GM12878 (cell line): ENCODE measurements at regions not wholly inside any gene's neighbourhood (a gene's known extent, or its start where the extent isn't known, plus 50 kb on each side); places are given as distances from the start of the nearest gene placed in this dataset.

Experiments used
- ATAC-seq: fragments of 200-7000 bp; cut with Tn5 transposase; 3 replicates; pipeline ENCODE4 v1.9.1; 2020; ENCODE audit warnings: mild to moderate bottlenecking, moderate library complexity
- BruUV-seq: library from RNA; stranded (reverse); fragments of 400-500 nt; replicated peaks from 2 replicates; lab custom pipeline; 2021; lab: Mats Ljungman, UMichigan
- CTCF ChIA-PET: fragments of 300-600 bp; sonication (Branson Sonifier 250); formaldehyde crosslinking; extraction: SDS; loops from one replicate; lab custom pipeline; 2021; ENCODE audit warnings: inconsistent platforms; lab: Yijun Ruan, JAX
- POLR2A ChIA-PET: fragments of 350-600 bp; formaldehyde crosslinking; extraction: SDS; loops from one replicate; lab custom pipeline; 2021; ENCODE audit warnings: inconsistent platforms; lab: Charles Lee
- RAD21 ChIA-PET: fragments of 300-600 bp; sonication (Branson Sonifier 250); formaldehyde crosslinking; loops from one replicate; lab custom pipeline; 2023; ENCODE audit warnings: antibody characterized with exemption; ENCODE audit not compliant: unreplicated experiment; lab: Charles Lee
- SMC1A ChIA-PET: fragments of 300-600 bp; sonication (Branson Sonifier 250); formaldehyde crosslinking; loops from one replicate; lab custom pipeline; 2023; ENCODE audit not compliant: unreplicated experiment, uncharacterized antibody; lab: Charles Lee
- DNase-seq: peaks from one replicate; pipeline ENCODE4 v3.0.0-alpha.2; 2011; ENCODE audit warnings: low read depth, low spot score
- FAIRE-seq: peaks from 3 replicates; lab custom pipeline; 2011; peaks lifted over from hg19 to GRCh38; lab: Jason Lieb, UNC
- H2AFZ ChIP-seq: 2 replicates; pipeline ENCODE4 v1.6.0; 2011; ENCODE audit warnings: low read depth, low read length, control low read depth; ENCODE audit not compliant: control insufficient read depth
- H3K27ac ChIP-seq: 2 replicates; pipeline ENCODE4 v1.5.1; 2011; ENCODE audit warnings: control low read depth; ENCODE audit not compliant: control insufficient read depth, insufficient read depth
- H3K27me3 ChIP-seq, 2 experiments: replicated peaks in 1 of 2; 2 replicates each; pipeline versions ENCODE4 v1.6.0 to v1.6.1; 2011; ENCODE audit warnings: low read length in 1 of 2; ENCODE audit not compliant: control insufficient read depth in 2 of 2, insufficient read depth in 2 of 2
- H3K36me3 ChIP-seq, 2 experiments: 2 replicates each; pipeline ENCODE4 v1.5.1; 2011; ENCODE audit warnings: low read length in 1 of 2; ENCODE audit not compliant: control insufficient read depth in 2 of 2, insufficient read depth in 2 of 2
- H3K4me1 ChIP-seq: 2 replicates; pipeline ENCODE4 v1.6.1; 2011; ENCODE audit warnings: mild to moderate bottlenecking, low read length, moderate library complexity, mixed read lengths; ENCODE audit not compliant: control insufficient read depth, insufficient read depth
- H3K4me2 ChIP-seq: 2 replicates; pipeline ENCODE4 v1.6.0; 2011; ENCODE audit warnings: control low read depth; ENCODE audit not compliant: control insufficient read depth, insufficient read depth
- H3K4me3 ChIP-seq: fragments of 200-600 bp; sonication (generic); 2 replicates; pipeline ENCODE4 v1.5.1; 2016
- H3K79me2 ChIP-seq: 2 replicates; pipeline ENCODE4 v1.6.0; 2011; ENCODE audit warnings: low read length; ENCODE audit not compliant: control insufficient read depth, insufficient read depth
- H3K9ac ChIP-seq: 2 replicates; pipeline ENCODE4 v1.8.0; 2011; ENCODE audit warnings: low read length, control low read depth, mixed read lengths; ENCODE audit not compliant: control insufficient read depth, insufficient read depth
- H3K9me3 ChIP-seq: replicated peaks from 3 replicates; pipeline ENCODE4 v1.5.1; 2011; ENCODE audit warnings: mild to moderate bottlenecking, low read length; ENCODE audit not compliant: control insufficient read depth, insufficient read depth
- H4K20me1 ChIP-seq: 2 replicates; pipeline ENCODE4 v1.6.0; 2011; ENCODE audit not compliant: control insufficient read depth, insufficient read depth
- ELK1 ChIP-seq: IDR thresholded peaks from 2 replicates; pipeline ENCODE4 v1.6.1; 2012; ENCODE audit warnings: low read depth, low read length, improper control_type of control experiment
- IRF4 ChIP-seq: IDR thresholded peaks from 2 replicates; pipeline ENCODE4 v1.6.1; 2011; ENCODE audit warnings: low read depth, low read length
- JUNB ChIP-seq: IDR thresholded peaks from 2 replicates; pipeline ENCODE4 v1.6.1; 2016; ENCODE audit warnings: antibody characterized with exemption, mild to moderate bottlenecking
- MYB ChIP-seq: fragments of 150-350 bp; IDR thresholded peaks from 2 replicates; pipeline ENCODE4 v1.6.1; 2014; ENCODE audit warnings: mild to moderate bottlenecking, low read depth, low read length, borderline replicate concordance
- PAX5 ChIP-seq: IDR thresholded peaks from 2 replicates; pipeline ENCODE4 v1.6.1; 2011; ENCODE audit warnings: low read depth, low read length, borderline replicate concordance
- RFX5 ChIP-seq: IDR thresholded peaks from 2 replicates; pipeline ENCODE4 v1.6.1; 2011; ENCODE audit warnings: low read depth, low read length, improper control_type of control experiment
- SMAD1 ChIP-seq: fragments of 450-650 bp; IDR thresholded peaks from 2 replicates; pipeline ENCODE4 v1.6.1; 2018; ENCODE audit warnings: mild to moderate bottlenecking, low read depth; ENCODE audit not compliant: partially characterized antibody
- SP1 ChIP-seq: IDR thresholded peaks from one replicate; pipeline ENCODE4 v1.6.1; 2011; ENCODE audit warnings: low read depth, low read length
- SREBF2 ChIP-seq: IDR thresholded peaks from 2 replicates; pipeline ENCODE4 v1.6.1; 2012; ENCODE audit warnings: mild to moderate bottlenecking, low read length
- ZSCAN29 ChIP-seq: fragments of 450-650 bp; IDR thresholded peaks from 2 replicates; pipeline ENCODE4 v1.6.1; 2017; ENCODE audit warnings: mild to moderate bottlenecking, moderate library complexity
- WGBS: methylation state at CpG from one replicate; pipeline ENCODE4 v1.1.6; 2016; ENCODE audit warnings: low lambda C conversion rate; ENCODE audit not compliant: insufficient replicate concordance, insufficient coverage; ENCODE audit errors: missing lambda C conversion rate; 5-methylcytosine and 5-hydroxymethylcytosine counted together
- in situ Hi-C: fragments of 300-500 bp; cut with MboI; formaldehyde crosslinking; loops from 9 replicates; pipeline ENCODE4 v1.14.3; 2018; ENCODE audit warnings: mixed read lengths
- intact Hi-C: fragments of 100-400 bp; cut with micrococcal nuclease; formaldehyde crosslinking; loops from one replicate; pipeline ENCODE4 v1.14.2; 2022; ENCODE audit not compliant: unreplicated experiment
- TF ChIP-seq, protein P1 (sequence below): fragments of 450-650 bp; IDR thresholded peaks from 2 replicates; pipeline ENCODE4 v1.6.1; 2014; ENCODE audit warnings: mild to moderate bottlenecking

GRCh38 chr20:51236421-51236820, 213.5 kb upstream of the KCNG1 start:
- no peaks in the 10 kb centered on the region for H3K79me2 ChIP-seq
- no peak overlapping the region for H3K27ac ChIP-seq
- no peaks in the 10 kb centered on the region for H3K36me3 ChIP-seq
- no peak for ATAC-seq
- BruUV-seq: no TSS peak
- WGBS: 83% methylated on average over 2 of the region's 2 CpGs
- ChIA-PET POLR2A (no interaction called here), RAD21 (no interaction called here), SMC1A (no interaction called here), CTCF (no interaction called here)
- H3K4me1 ChIP-seq: no peaks in the 10 kb centered on the region
- TF ChIP-seq MYB (no peak), SMAD1 (no peak), JUNB (no peak), SP1 (no peak), ZSCAN29 (no peak), PAX5 (no peak), SREBF2 (no peak), ELK1 (no peak), IRF4 (no peak), RFX5 (no peak)
- TF ChIP-seq, protein P1, sequence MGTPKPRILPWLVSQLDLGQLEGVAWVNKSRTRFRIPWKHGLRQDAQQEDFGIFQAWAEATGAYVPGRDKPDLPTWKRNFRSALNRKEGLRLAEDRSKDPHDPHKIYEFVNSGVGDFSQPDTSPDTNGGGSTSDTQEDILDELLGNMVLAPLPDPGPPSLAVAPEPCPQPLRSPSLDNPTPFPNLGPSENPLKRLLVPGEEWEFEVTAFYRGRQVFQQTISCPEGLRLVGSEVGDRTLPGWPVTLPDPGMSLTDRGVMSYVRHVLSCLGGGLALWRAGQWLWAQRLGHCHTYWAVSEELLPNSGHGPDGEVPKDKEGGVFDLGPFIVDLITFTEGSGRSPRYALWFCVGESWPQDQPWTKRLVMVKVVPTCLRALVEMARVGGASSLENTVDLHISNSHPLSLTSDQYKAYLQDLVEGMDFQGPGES: no peak
- no peak for DNase-seq
- intact Hi-C loops (no loop called here), in situ Hi-C loops (no loop called here)
- no peak overlapping the region for H2AFZ ChIP-seq
- H3K9me3 ChIP-seq: no peaks in the 10 kb centered on the region
- H3K4me3 ChIP-seq: no peak overlapping the region
- no peak overlapping the region for H3K9ac ChIP-seq
- H3K4me2 ChIP-seq: no peak overlapping the region
- H3K27me3 ChIP-seq: no peaks in the 10 kb centered on the region; a peak in 1 of 4 replicates
- H4K20me1 ChIP-seq: no peaks in the 10 kb centered on the region
- FAIRE-seq: no peak
